ENCODE measurements at regions not wholly inside any gene's neighbourhood (a gene's known extent, or its start where the extent isn't known, plus 50 kb on each side); places are given as distances from the start of the nearest gene placed in this dataset.

DNA sequence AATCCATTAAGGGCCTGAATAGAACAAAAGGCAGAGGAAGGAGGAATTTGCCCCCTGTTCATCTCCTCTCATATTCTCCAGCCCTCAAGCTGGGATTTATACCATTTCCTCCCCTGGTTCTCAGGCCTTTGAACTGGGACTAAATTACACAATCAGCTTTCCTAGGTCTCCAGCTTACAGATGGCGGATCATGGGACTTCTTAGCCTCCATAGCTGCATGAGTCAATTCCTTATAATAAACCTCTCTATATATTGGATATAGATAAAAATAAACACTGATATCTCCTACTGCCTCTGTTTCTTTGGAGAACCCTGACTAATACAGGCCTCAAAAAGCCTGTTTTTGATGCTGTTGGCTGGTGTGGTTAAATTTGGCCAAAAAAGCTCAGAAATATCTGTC is 84.5 kb upstream of the TMEM108 start:
- H3K27me3 ChIP-seq, result no peaks in the 10 kb centered on the region

DNA sequence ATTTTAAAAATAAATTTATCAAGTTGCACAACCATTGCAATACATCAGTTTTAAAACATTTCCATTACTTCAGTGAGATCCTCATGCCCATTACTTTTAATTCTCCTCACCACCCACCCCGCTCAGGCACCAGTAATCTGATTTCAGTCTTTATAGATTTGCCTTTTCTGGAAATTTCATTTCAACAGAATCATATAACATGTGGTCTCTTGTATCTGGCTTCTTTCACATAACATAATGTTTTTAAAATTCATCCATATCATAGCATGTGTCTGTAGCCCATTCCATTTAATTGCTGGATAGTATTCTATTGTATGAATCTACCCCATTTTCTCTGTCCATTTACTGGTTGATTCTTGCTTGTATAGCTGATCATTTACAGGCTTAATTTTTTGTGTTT is 110.3 kb upstream of the TMEM108 start:
- intact Hi-C loops (cut with DNase I), result no loop called here
- Histone ChIP-seq H3K4me1 (no peaks in the 10 kb centered on the region), H3K4me3 (no peak overlapping the region), H3K9me3 (no peaks in the 10 kb centered on the region), H3K36me3 (no peaks in the 10 kb centered on the region), H3K27ac (no peak overlapping the region), H3K27me3 (no peaks in the 10 kb centered on the region)
- WGBS, 2 donors, result 85 to 96% methylated on average over 1 of the region's 1 CpG
- no peak for TF ChIP-seq POLR2AphosphoS5 (IDR thresholded peaks at IDR 0.05)
- no peak for TF ChIP-seq POLR2A (IDR thresholded peaks at IDR 0.05)
- TF ChIP-seq, protein P1, sequence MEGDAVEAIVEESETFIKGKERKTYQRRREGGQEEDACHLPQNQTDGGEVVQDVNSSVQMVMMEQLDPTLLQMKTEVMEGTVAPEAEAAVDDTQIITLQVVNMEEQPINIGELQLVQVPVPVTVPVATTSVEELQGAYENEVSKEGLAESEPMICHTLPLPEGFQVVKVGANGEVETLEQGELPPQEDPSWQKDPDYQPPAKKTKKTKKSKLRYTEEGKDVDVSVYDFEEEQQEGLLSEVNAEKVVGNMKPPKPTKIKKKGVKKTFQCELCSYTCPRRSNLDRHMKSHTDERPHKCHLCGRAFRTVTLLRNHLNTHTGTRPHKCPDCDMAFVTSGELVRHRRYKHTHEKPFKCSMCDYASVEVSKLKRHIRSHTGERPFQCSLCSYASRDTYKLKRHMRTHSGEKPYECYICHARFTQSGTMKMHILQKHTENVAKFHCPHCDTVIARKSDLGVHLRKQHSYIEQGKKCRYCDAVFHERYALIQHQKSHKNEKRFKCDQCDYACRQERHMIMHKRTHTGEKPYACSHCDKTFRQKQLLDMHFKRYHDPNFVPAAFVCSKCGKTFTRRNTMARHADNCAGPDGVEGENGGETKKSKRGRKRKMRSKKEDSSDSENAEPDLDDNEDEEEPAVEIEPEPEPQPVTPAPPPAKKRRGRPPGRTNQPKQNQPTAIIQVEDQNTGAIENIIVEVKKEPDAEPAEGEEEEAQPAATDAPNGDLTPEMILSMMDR (IDR thresholded peaks at IDR 0.05), result no peak
- TF ChIP-seq EP300 (IDR thresholded peaks at IDR 0.05), result no peak
- no peak for DNase-seq

More for the DNA sequence above, 84.5 kb upstream of the TMEM108 start:
- intact Hi-C loops (cut with DNase I), result no loop called here
- WGBS, 2 donors, result 64 to 92% methylated on average over 1 of the region's 1 CpG
- H3K27ac ChIP-seq, result no peak overlapping the region
- no peaks in the 10 kb centered on the region for H3K36me3 ChIP-seq
- DNase-seq, result no peak
- H3K4me3 ChIP-seq, result no peak overlapping the region
- no peaks in the 10 kb centered on the region for H3K9me3 ChIP-seq
- no peak for TF ChIP-seq POLR2A (IDR thresholded peaks at IDR 0.05)
- TF ChIP-seq POLR2AphosphoS5 (IDR thresholded peaks at IDR 0.05), result no peak
- no peak for TF ChIP-seq EP300 (IDR thresholded peaks at IDR 0.05)
- TF ChIP-seq, protein P1 (IDR thresholded peaks at IDR 0.05), result no peak
- no peaks in the 10 kb centered on the region for H3K4me1 ChIP-seq

DNA sequence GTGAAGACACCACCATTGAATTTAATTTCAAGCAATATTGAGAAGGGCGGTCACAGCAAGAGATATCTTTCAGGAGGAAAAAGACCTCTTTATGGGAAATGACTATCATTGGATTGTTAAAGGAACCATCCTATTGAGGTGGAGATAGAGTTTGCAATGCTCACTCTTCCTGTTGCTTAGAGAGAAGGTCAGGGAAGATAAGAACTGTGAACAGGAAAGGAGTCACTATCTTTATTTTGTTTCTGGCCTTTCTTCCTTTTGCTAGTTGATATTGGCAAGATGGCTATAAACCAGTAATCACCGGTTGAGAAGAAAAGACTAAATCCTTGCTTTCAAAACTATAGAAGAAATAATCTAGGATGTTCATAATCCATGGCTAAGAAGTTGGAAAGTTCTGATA is 112.1 kb upstream of the TMEM108 start:
- intact Hi-C loops (cut with DNase I), result no loop called here
- WGBS, 2 donors, result 68 to 82% methylated on average over 2 of the region's 2 CpGs
- Histone ChIP-seq H3K36me3 (no peaks in the 10 kb centered on the region), H3K4me1 (no peaks in the 10 kb centered on the region), H3K27ac (no peak overlapping the region), H3K9me3 (no peaks in the 10 kb centered on the region), H3K27me3 (no peaks in the 10 kb centered on the region), H3K4me3 (no peak overlapping the region)
- no peak for TF ChIP-seq POLR2A (IDR thresholded peaks at IDR 0.05)
- TF ChIP-seq EP300 (IDR thresholded peaks at IDR 0.05), result no peak
- TF ChIP-seq, protein P1 (IDR thresholded peaks at IDR 0.05), result no peak
- TF ChIP-seq POLR2AphosphoS5 (IDR thresholded peaks at IDR 0.05), result no peak
- DNase-seq, result no peak

DNA sequence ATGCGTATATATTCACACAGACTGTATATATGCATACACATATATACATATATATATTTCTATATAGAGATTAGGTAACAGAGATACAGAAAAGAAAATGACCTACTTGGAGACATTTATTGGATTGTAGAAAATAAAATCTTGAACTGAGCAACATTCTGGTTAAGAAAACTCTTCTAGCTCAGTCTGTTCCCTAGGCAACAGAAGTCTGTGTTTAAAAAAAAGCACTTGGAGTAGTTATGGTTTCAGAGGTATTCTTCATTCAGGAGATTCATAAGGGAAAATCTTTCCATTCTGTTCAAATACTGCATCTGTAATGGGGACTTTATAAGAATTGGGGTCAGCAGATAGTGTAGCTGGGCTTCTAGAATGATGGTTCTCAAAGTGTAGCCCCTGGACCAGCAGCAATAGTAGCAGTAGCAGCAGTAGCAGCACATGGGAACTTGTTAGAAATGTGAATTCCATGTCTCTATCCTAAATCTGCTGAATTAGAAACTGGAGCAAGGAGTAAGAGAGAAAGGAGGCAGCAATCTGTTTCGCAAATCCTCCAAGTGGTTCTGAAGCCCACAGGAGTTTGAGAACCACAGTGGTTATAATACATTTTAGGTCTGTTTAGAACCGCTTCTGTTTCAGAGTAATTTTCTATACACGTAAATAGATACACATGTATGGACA is 112.8 kb upstream of the TMEM108 start:
- Histone ChIP-seq H3K9me3 (no peaks in the 10 kb centered on the region), H3K4me1 (no peaks in the 10 kb centered on the region), H3K36me3 (no peaks in the 10 kb centered on the region), H3K27ac (no peak overlapping the region), H3K4me3 (no peak overlapping the region), H3K27me3 (no peaks in the 10 kb centered on the region)
- DNase-seq, result no peak
- TF ChIP-seq POLR2A (IDR thresholded peaks at IDR 0.05), result no peak
- TF ChIP-seq EP300 (IDR thresholded peaks at IDR 0.05), result no peak
- TF ChIP-seq, protein P1 (IDR thresholded peaks at IDR 0.05), result no peak
- no peak for TF ChIP-seq POLR2AphosphoS5 (IDR thresholded peaks at IDR 0.05)
- WGBS, 2 donors, result 90 to 92% methylated on average over 4 of the region's 4 CpGs
- intact Hi-C loops (cut with DNase I), result no loop called here

DNA sequence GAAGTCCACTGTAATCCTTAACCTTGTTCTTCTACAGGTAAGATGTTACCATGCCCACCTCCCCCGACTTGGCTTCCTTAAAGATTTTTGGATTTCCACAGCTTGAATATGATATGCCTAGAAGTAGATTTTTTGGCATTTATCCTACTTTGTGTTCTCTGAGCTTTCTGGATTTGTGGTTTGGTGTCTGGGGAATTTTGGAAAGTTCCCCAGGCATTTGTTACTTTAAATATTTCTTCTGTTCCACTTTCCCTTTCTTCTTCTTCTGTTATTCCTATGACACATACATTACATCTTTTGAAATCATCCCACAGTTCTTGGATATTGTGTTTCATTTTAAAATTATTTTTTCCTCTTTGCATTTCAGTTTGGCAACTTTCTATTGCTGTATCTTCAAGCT is 122.1 kb upstream of the TMEM108 start:
- H3K27ac ChIP-seq, result no peak overlapping the region
- H3K27me3 ChIP-seq, result no peaks in the 10 kb centered on the region
- no peak for DNase-seq
- no peak for TF ChIP-seq POLR2A (IDR thresholded peaks at IDR 0.05)
- no peak for TF ChIP-seq POLR2AphosphoS5 (IDR thresholded peaks at IDR 0.05)
- no peak for TF ChIP-seq EP300 (IDR thresholded peaks at IDR 0.05)
- TF ChIP-seq, protein P1 (IDR thresholded peaks at IDR 0.05), result no peak
- no peaks in the 10 kb centered on the region for H3K9me3 ChIP-seq
- no peak overlapping the region for H3K4me3 ChIP-seq
- no peaks in the 10 kb centered on the region for H3K36me3 ChIP-seq
- intact Hi-C loops (cut with DNase I), result no loop called here
- 90 to 91% methylated on average over 1 of the region's 1 CpG for WGBS, 2 donors
- H3K4me1 ChIP-seq, result no peaks in the 10 kb centered on the region

Measured in sigmoid colon (tissue), 6 donors.